Breast epithelium (tissue), 4 donors: ENCODE measurements at regions not wholly inside any gene's neighbourhood (a gene's known extent, or its start where the extent isn't known, plus 50 kb on each side); places are given as distances from the start of the nearest gene placed in this dataset.

Experiments
- DNase-seq, 2 donors: peaks; one replicate each; pipeline ENCODE4 v3.0.0-alpha.2; 2019; ENCODE audit warnings: low spot score in 2 of 2
- H3K27ac ChIP-seq, 2 donors: fragments of 200-600 bp; sonication (generic) in 1 of 2; one replicate each; pipeline ENCODE4 v1.5.1; 2016 to 2019; ENCODE audit warnings: mild to moderate bottlenecking in 1 of 2
- H3K27me3 ChIP-seq, 2 donors: fragments of 200-600 bp; sonication (generic) in 1 of 2; one replicate each; pipeline versions ENCODE4 v1.5.1 to v1.6.0; 2017 to 2019; ENCODE audit warnings: control low read depth in 1 of 2, mild to moderate bottlenecking in 1 of 2
- H3K36me3 ChIP-seq: fragments of 200-600 bp; one replicate; pipeline ENCODE4 v1.5.1; 2019
- H3K4me1 ChIP-seq, 2 donors: fragments of 200-600 bp; sonication (generic); one replicate each; pipeline ENCODE4 v1.5.1; 2016 to 2019; ENCODE audit warnings: control low read depth in 1 of 2
- H3K4me3 ChIP-seq, 3 donors: fragments of 200-600 bp; sonication (generic); 1 replicate in 2 of 3; 2 replicates in 1 of 3; pipeline ENCODE4 v1.5.1; 2016 to 2019; ENCODE audit warnings: mild to moderate bottlenecking in 3 of 3, moderate library complexity in 2 of 3
- H3K9me3 ChIP-seq, 2 donors: fragments of 200-600 bp; sonication (generic) in 1 of 2; one replicate each; pipeline ENCODE4 v1.5.1; 2016 to 2019; ENCODE audit warnings: control low read depth in 1 of 2
- POLR2A ChIP-seq: fragments of 450-650 bp; IDR thresholded peaks from one replicate; pipeline ENCODE4 v1.6.1; 2016; ENCODE audit warnings: antibody characterized with exemption, mild to moderate bottlenecking, moderate library complexity
- POLR2AphosphoS5 ChIP-seq, 3 donors: sonication (generic); formaldehyde crosslinking; IDR thresholded peaks; one replicate each; pipeline ENCODE4 v1.6.1; 2017; ENCODE audit warnings: antibody characterized with exemption in 3 of 3
- intact Hi-C: fragments of 100-400 bp; cut with DNase I; formaldehyde crosslinking; loops from one replicate; pipeline ENCODE4 v1.15.1; 2023; ENCODE audit warnings: low total_unique reads
- TF ChIP-seq, protein P1 (sequence below), 3 donors: fragments of 450-650 bp; IDR thresholded peaks; one replicate each; pipeline ENCODE4 v1.5.1; 2016 to 2017; ENCODE audit warnings: antibody characterized with exemption in 3 of 3, mild to moderate bottlenecking in 3 of 3, moderate library complexity in 3 of 3

DNA sequence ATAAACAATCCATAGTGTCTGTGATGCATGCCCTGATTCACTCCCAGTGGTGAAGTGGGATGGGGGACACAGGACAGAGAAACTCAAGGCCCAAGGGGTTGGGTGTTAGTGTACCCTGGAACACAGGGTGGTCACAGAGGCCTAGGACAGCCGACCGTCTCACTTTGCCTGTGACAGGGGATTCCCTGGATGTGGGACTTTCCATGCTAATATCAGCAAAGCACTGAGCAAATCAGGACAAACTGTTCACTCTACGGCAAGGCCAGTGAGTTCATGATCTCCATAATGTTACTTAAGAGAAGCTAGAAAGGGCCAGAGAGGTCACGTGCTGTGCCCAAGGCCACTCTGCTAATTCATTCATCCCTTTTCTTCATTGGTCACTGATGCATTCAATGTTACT is 158.7 kb upstream of the RBPJ start:
- Histone ChIP-seq H3K4me1 (no peaks in the 10 kb centered on the region), H3K4me3 (no peak overlapping the region), H3K27me3 (no peaks in the 10 kb centered on the region), H3K36me3 (no peaks in the 10 kb centered on the region), H3K27ac (no peak overlapping the region), H3K9me3 (no peaks in the 10 kb centered on the region)
- DNase-seq: no peak
- no peak for TF ChIP-seq POLR2AphosphoS5 (IDR thresholded peaks at IDR 0.05)
- TF ChIP-seq, protein P1, sequence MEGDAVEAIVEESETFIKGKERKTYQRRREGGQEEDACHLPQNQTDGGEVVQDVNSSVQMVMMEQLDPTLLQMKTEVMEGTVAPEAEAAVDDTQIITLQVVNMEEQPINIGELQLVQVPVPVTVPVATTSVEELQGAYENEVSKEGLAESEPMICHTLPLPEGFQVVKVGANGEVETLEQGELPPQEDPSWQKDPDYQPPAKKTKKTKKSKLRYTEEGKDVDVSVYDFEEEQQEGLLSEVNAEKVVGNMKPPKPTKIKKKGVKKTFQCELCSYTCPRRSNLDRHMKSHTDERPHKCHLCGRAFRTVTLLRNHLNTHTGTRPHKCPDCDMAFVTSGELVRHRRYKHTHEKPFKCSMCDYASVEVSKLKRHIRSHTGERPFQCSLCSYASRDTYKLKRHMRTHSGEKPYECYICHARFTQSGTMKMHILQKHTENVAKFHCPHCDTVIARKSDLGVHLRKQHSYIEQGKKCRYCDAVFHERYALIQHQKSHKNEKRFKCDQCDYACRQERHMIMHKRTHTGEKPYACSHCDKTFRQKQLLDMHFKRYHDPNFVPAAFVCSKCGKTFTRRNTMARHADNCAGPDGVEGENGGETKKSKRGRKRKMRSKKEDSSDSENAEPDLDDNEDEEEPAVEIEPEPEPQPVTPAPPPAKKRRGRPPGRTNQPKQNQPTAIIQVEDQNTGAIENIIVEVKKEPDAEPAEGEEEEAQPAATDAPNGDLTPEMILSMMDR (IDR thresholded peaks at IDR 0.05): no peak
- no peak for TF ChIP-seq POLR2A
- intact Hi-C loops: no loop called here

DNA sequence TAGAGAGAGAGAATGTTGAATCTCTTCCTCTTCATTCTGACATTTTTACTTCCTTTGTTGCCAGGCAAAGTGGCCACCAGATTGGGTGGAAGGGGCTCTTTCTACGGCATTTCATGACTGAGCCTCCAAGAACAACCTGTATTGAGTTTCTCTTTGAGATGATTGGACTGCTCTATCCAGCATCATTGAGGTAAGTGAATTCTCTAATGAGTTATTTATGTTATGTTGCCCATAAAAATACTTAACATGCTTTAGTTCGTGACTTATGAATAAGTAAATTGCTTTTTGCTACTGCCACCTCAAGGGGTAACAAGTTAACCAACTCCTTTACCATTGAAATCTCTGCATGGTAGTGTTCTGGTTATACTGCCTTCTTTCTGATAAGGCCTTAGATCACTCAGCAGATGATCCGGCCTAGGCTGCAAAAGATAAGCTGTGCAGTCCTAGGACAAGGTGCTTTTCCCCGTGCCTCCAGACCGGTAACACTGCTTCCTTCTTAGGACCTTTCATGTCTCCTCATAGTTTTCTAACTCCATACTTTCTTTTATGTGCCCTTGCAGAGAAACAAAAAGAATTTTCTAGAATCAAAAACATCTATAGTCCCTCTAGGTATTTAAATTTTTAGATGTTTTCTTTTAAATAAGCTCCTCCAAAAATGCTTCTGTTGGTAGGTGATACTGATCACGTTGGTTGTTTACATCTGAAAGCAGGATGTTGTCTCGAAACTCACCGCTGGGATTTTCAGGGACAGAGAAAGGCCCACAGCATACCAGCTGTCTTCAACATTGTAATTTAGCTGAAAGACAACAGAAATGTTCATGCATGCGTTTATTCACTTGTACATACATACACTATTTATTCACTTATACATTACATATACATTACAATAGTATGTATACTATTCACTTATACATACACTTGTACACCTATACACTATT is 157.1 kb upstream of the RBPJ start:
- no peaks in the 10 kb centered on the region for H3K9me3 ChIP-seq
- peak overlapping the region in 1 of 3 donors; percentile 29 for H3K4me3 ChIP-seq
- no peak for DNase-seq
- no peaks in the 10 kb centered on the region for H3K27me3 ChIP-seq
- H3K4me1 ChIP-seq: no peaks in the 10 kb centered on the region
- TF ChIP-seq POLR2A (no peak), POLR2AphosphoS5 (IDR thresholded peaks at IDR 0.05) (no peak)
- TF ChIP-seq, protein P1 (IDR thresholded peaks at IDR 0.05): no peak
- intact Hi-C loops: no loop called here
- no peaks in the 10 kb centered on the region for H3K36me3 ChIP-seq
- H3K27ac ChIP-seq: no peak overlapping the region

DNA sequence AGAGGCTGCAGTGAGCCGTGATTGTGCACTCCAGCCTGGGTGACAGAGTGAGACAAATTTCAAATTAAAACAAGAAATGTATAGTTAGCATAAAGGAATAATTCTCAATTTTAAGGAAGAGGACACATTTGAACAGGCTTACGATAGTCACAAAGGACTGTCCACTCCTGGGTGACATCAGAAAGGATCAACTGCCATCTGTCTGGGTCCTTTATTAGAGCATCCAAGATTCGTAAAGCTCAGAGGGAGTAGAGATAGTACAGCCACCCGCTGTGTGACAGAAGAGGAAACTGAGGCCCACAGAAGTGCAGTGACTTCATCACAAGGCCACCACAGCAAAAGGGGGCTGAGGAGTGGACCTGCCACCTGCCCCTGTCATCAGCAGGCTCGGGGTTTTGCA is 149.3 kb upstream of the RBPJ start:
- no peak for DNase-seq
- H3K4me3 ChIP-seq: no peak overlapping the region
- no peaks in the 10 kb centered on the region for H3K9me3 ChIP-seq
- intact Hi-C loops: no loop called here
- H3K36me3 ChIP-seq: no peaks in the 10 kb centered on the region
- no peaks in the 10 kb centered on the region for H3K27me3 ChIP-seq
- H3K4me1 ChIP-seq: no peaks in the 10 kb centered on the region
- TF ChIP-seq POLR2A (no peak), POLR2AphosphoS5 (IDR thresholded peaks at IDR 0.05) (no peak)
- TF ChIP-seq, protein P1 (IDR thresholded peaks at IDR 0.05): no peak
- no peak overlapping the region for H3K27ac ChIP-seq

DNA sequence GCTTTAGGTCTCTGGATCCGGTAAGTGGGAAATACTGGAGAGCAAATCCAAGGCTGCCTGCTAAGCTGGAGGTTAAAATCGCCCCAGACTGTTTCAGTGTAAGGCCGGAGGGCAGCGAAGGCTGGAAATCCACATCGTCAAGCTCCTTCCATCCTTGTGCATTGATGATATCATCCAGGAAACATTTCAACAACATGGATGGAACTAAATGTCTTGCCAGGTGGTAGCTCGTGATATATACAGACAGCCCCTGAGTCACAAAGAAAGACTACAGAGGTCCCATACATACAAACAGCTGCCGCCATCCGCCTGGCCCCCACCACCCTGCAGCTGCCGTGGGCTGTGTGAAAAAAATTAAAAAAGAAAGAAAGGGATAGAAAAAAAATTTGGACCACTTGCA is 148.9 kb upstream of the RBPJ start:
- H3K27ac ChIP-seq: no peak overlapping the region
- intact Hi-C loops: no loop called here
- no peak overlapping the region for H3K4me3 ChIP-seq
- H3K27me3 ChIP-seq: no peaks in the 10 kb centered on the region
- no peaks in the 10 kb centered on the region for H3K9me3 ChIP-seq
- DNase-seq: no peak
- no peaks in the 10 kb centered on the region for H3K36me3 ChIP-seq
- TF ChIP-seq, protein P1 (IDR thresholded peaks at IDR 0.05): no peak
- no peak for TF ChIP-seq POLR2AphosphoS5 (IDR thresholded peaks at IDR 0.05)
- no peak for TF ChIP-seq POLR2A
- no peaks in the 10 kb centered on the region for H3K4me1 ChIP-seq

DNA sequence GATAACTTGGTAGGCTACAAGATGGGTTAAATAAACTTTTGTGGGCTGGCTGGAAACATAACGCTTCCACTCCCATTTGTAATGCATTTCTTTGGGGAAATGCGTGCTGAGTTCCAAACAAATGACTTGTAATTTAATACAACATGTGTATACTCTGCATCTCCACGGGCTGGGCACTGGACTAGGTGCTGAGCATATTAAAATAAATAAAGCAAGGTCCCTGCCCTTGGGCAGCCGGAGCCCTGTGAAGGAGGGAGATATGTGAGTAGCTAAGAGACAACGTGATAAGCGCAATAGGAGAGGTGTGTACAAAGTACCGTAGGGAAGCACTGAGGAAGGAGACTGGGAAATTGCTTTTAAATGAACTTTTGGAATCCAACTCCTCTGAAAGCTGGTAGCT is 147.2 kb upstream of the RBPJ start:
- no peak overlapping the region for H3K27ac ChIP-seq
- intact Hi-C loops: no loop called here

More for the DNA sequence above, 147.2 kb upstream of the RBPJ start:
- H3K36me3 ChIP-seq: no peaks in the 10 kb centered on the region
- no peaks in the 10 kb centered on the region for H3K9me3 ChIP-seq
- no peak for DNase-seq
- no peaks in the 10 kb centered on the region for H3K4me1 ChIP-seq
- H3K4me3 ChIP-seq: no peak overlapping the region
- no peaks in the 10 kb centered on the region for H3K27me3 ChIP-seq
- TF ChIP-seq POLR2AphosphoS5 (IDR thresholded peaks at IDR 0.05): no peak
- no peak for TF ChIP-seq POLR2A
- TF ChIP-seq, protein P1 (IDR thresholded peaks at IDR 0.05): no peak
